NT2/D1 (cell line): ENCODE measurements at regions not wholly inside any gene's neighbourhood (a gene's known extent, or its start where the extent isn't known, plus 50 kb on each side); places are given as distances from the start of the nearest gene placed in this dataset.
"Not testable (repeated sequence)": the region's sequence is repeated elsewhere in the genome, so short reads cannot be mapped to it uniquely, and the experiment has no call there.

Source experiments
- YY1 ChIP-seq: IDR thresholded peaks from 2 replicates; pipeline ENCODE4 v1.6.1; 2011; ENCODE audit not compliant: insufficient read length, insufficient read depth
- ZNF274 ChIP-seq: IDR thresholded peaks from 2 replicates; pipeline ENCODE4 v1.6.1; 2011; ENCODE audit warnings: mild to moderate bottlenecking, low read depth, low read length

GRCh38 chr15:29974056-29974455 lies 108.7 kb upstream of the GOLGA8J start:
- TF ChIP-seq YY1, ZNF274: not testable (repeated sequence)
